Iris pigment epithelial cell (primary cell): ENCODE measurements at regions not wholly inside any gene's neighbourhood (a gene's known extent, or its start where the extent isn't known, plus 50 kb on each side); places are given as distances from the start of the nearest gene placed in this dataset.

Experiments
- DNase-seq: peaks from one replicate; pipeline ENCODE4 v3.0.0-alpha.2; 2011; ENCODE audit warnings: low read depth

DNA sequence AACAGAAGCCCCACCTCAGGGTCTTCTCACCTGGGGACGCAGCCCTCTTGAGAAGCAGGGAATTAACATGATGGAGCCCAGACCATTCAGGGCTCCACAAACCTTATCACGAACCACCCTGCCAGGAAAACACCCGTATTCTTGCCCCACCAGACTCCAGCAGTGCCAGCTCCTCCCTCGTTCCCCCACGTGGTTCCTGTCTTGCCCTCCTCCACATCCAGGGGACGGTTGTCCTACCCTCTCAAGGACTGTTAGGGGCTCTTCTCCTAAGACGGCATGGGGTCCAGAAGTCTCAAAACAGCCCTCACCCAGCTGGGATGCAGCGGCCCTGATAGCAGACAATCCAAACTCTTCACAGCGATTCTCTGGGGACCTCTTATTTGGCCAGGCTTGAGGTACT is 372.2 kb upstream of the HS6ST1 start:
- DNase-seq, result no peak

DNA sequence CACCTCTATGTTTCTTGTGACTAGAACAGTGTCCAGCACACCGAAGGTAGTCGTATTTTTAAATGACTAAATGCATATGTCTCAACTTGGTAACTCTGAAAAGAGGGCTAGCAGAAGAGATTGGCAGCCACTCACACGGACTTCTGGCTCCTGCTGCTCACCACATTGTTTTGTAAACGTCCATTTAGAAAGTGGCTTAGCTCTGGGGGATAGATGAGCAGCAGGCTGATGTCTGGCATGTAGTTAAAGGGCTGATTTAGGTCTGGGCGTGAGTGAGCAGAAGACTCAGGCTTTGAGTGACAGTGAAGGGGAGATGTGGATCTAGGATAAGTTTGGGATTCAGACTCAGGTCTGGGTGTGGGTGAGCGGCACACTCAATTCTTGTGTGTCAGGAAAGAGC is 372.9 kb upstream of the HS6ST1 start:
- no peak for DNase-seq

DNA sequence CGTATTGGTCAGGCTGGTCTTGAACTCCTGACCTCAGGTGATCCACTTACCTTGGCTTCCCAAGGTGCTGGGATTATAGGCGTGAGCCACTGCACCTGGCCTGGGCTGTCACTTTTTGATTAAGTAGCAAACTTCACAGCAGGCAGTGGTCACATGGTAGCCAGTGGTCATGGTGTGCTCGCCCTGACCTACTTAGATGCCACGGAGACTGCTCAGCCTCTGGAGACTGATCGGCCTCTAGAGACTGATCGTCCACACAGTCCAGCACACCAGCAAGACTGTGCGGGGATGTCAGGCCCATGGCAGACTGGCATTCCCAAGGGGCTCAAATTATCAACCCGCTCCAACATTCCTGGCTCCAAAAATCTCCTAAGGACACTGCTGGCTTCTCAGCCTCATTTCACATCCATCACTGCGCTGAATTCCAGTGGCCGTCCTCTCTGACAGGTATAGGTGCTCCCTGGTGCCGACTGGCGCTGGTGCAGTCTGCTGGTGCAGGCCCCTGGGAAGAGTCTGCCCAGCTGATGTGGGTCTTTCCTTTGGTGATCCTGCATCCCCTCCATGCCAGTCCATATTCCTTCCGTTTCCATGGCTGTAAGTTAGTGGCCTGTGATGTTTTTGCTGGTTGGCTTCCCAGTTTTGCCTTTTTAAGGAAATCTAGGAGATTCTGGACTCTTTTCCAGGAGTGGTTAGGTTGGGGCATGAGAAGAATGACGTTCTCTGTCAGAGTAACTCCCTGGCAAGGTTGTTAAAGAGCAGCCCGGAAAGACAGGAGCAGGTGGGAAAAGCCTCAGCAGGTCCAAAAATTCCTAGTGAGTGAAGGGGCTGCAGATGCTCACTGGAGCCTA is 374.5 kb upstream of the HS6ST1 start:
- no peak for DNase-seq

DNA sequence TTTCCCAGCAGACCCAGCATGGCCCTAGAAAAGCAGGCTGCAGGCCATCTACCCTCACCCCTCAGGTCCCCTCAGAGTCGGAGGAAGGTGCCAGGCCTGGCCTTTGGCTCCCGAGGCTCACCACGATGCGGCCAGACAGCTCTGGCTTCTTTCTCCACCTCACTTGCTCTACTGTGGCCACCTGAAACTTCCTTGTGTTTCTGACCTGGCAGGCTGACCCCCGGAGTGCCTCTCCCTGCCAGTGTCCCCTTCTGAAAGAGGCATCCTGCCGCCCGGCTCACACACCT is 375.0 kb upstream of the HS6ST1 start:
- DNase-seq, result no peak

DNA sequence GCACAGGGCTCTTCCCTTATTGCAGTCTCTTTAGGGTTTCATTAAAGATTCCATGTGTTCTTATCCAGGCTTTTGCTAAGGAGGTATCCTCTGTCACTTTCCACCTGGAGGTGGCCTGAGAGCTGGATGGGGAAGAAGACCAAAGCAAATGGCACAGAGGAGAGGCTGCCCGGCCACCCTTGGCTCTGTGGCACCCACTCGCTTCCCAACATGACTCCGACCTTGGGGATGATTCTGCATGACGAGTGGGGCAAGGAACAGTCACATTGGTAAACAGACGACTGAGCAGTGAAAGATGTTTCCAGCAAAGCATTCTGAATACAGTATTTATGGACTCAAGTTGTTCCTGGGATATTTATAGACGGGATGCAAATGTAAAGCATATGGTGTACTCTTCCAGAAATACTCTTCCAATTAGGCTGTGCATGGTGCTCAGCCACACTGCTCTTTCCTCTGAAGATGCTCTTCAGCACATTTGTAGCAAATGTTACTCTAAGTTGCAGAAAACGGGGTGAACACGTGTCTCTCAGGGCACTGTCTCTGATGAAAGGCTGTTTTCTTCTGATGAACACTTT is 377.1 kb upstream of the HS6ST1 start:
- DNase-seq, result no peak

DNA sequence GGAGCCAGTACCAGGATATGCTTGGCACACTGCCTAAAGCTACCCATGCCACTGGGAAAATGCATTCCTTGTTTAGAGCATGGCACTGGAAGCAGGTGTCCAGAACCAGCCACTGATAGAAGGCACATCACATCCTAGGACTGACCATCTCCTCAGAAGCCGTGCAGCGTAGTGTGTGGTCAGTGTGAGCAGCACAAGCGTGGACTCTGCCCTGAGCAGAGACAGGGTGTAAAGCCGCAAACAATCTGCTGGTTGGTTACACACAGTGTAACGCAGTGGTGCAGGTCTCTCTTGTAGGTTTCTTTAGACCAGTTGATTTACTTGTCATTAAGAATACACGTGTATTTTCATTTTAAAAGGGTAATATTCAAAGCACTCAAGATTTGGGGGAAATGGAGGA is 377.8 kb upstream of the HS6ST1 start:
- no peak for DNase-seq

DNA sequence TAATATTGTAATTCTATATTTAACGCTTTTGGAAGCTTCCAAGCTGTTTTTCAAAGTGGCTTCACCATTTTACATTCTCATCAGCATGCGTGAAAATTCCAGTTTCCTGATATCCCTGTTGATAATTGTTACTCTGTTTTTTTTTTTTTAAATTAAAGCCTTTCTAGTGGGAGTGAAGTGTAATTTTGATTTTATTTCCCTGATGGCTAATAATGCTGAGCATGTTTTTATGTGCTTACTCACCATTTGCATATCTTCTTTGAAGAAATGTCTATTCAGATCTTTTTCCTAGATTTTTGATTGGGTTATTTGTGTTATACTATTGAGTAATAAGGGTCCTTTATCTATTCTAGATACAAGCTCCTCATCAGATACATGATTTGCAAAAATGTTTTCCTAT is 382.8 kb upstream of the HS6ST1 start:
- DNase-seq, result no peak

DNA sequence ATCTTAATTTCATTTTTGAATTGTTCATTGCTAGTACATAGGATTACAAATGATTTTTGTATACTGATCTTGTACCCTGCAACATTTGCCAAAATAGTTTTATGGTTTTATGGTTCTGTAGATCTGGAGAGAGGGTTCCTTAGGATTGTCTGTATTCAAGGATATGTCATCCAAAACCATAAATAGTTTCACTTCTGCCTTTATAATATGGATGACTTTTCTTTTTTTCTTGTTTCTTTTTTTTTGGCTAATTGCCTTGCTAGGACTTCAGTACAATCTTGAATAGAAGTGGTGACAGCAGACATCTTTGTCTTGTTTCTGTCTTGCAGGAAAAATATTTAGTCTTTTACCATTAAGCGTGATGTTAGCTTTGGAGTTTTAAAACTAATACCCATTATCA is 383.9 kb upstream of the HS6ST1 start:
- DNase-seq, result no peak

DNA sequence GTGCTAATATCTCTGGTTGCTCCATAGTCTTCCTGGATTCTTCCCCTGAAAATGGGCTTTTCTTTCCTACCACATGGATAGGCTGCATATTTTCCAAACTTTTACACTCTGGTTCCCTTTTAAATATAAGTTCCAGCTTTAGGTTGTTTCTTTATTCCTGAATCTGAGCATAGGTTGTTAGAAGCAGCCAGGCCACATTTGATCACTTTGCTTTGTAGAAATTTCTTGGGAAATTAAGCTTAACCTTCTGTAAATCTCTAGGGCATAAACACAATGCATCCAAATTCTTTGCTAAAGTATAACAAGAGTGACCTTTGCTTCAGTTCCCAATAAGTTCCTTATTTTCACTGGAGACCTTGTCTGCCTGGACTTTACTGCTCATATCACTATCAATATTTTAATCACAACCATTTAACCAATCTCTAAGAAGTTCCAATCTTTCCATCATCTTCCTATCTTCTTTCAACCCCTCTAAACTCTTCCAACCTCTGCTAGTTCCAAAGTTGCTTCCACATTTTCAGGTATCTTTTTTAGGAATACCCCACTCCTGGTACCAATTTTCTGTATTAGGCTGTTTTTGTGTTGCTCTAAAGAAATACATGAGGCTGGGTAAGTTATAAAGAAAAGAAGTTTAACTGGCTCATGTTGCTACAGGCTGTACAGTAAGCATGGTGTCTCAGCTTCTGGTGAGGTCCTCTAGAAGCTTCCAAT is 389.6 kb upstream of the HS6ST1 start:
- DNase-seq, result no peak

DNA sequence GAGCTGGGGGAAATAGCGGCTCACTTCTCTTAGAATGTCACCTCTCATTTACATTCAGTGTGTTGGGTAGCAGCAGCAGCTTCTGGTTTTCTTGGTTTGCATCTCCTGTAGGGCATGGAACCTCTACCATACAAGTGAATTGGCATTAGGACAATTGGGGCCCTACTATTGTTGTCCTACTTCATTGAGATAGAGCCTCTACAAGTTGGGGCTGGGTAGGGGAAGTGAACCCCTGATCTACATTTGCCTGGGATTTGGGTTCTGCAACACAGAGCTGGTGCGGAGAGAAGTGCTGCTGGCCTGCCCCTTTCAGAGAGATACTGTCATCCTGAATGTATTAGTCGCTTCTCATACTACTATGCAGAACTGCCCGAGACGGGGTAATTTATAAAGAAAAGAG is 391.6 kb upstream of the HS6ST1 start:
- no peak for DNase-seq

DNA sequence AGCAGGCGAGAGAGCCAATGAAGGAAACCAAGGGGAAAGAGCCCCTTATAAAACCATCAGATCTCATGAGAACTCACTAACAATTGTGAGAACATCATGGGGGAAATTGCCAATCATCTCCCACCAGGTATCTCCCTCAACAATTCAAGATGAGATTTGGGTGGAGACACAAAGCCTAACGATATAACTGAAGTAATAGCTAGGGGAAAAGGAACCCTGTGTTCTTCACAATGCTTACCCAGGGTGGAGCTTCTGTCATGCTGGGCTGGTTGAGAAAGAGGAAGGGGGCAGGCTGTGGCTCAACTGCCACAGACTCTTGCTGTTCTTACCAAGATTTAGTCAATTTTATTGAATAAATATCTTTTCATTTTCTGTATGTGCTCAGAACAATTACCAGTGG is 392.1 kb upstream of the HS6ST1 start:
- no peak for DNase-seq

DNA sequence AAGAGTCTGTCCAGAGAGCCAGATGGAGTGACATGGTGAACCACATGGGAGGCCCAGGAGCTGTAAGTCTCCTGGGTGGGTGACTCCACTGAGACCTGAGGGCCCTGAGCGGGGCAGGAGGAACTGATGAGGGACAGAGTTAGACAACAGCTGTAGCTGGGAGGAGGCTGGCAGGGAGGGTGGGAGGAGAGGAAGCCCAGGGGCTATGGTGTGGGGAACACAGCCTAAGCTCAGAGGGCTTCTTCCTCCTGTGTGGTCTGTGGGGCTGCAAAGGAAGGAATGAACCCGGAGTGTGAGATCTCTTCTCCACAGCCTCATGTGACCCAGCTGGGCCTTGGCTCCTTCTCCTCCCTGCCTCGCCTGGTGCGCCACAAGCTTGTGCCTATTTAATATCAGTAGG is 395.6 kb upstream of the HS6ST1 start:
- no peak for DNase-seq

DNA sequence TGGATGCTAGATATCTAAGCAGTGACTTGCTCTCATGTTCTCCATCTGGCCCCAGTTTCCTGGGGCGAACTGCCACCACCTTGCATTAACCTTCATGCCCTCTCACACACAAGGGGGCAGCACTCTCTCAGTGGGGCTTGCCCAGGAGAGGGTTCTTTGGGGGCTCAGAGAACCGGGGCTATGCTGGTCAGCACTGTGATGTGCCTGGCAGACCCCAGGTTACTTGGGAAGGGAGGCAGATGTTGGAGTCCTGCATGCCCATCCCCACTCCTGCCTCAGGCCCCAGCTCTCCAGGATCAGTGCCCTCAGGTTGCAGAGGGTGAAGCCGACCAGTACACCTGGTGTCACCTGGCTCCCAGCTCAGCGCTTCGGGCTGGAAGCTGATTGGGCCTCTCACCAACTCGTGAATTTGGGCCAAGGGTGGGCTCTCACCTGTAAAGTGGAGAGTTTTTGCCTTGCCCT is 396.2 kb upstream of the HS6ST1 start:
- no peak for DNase-seq

DNA sequence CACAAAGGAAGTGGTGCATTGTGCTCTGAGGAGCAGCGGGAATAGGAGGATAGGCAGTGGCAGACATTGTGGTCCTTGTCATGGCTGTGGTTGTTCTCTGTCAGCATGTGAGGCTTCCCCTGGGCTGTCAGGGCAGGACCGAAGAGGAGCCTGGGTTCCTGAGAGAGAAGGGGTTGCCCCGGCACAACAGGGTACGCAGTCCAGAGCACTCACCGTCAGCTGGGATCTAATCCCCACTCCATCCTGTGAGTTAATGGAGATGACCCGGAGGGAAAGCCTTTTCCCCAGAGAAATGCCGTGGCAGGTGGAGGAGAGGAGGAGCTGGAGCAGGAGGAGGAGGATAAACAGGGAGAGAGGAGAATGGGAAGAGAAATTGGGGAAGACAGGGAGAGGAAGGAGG is 396.7 kb upstream of the HS6ST1 start:
- no peak for DNase-seq

DNA sequence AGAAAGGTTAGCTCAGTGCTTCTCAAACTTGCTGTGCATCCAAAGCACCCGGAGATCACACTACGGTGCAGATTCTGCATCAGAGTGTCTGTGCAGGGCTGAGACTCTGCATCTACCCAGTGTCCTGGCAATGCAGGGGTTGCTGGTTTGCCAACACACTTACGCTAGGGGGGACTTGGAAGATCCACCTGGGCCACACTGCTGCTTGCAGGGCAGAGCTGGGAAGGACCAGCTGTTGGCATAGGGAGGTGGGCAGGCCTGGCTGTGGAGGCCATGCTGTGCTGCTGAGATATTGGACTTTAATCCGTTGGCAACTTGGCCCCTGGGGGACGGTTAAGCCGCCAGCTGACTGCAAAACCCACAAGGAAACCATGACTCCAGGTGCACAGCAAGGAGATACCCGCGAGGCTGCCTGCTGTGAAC is 397.6 kb upstream of the HS6ST1 start:
- no peak for DNase-seq

DNA sequence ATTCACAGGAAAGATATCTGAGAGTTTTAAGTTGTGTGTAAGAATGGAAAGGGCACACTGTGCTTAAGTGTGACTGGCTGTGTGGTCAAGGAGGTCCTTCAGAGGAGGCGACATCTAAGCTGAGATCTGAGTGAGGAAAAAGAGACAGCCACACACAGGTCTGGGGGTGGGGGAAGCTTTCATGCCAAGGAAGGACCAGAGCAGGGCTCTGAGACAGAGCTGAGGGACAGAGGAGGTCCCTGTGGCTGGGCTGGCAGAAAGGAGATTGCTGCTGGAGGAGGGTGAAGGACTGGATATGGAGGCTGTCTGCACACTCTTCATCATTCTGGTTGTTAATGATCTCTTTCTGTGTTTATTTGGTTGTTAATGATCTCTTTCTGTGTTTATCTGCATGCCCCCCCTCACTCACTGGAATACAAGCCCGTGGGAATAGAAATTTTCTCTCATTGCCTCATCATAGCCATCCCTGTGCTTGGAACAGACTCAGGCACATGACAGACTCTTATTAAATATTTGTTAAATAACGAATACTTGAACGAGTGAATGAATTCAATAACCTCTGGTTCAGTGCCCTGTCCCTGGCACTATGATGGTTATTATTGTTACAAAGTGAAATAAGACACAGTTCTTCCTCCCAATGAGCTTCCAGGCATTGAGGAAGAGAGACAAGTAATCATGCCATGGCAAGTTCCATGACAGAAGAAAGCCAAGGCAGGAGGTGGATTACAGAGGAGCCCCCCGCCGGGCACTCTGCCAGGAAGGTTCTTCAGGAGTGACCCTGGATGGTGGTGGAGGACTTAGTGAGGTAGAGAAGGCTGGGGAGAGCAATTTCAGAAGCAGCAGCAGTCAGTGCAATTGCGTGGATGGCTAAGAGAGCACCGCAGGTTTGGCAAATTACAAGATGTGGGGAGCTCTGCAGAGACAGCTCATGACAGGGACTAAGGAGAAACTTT is 399.4 kb upstream of the HS6ST1 start:
- no peak for DNase-seq

DNA sequence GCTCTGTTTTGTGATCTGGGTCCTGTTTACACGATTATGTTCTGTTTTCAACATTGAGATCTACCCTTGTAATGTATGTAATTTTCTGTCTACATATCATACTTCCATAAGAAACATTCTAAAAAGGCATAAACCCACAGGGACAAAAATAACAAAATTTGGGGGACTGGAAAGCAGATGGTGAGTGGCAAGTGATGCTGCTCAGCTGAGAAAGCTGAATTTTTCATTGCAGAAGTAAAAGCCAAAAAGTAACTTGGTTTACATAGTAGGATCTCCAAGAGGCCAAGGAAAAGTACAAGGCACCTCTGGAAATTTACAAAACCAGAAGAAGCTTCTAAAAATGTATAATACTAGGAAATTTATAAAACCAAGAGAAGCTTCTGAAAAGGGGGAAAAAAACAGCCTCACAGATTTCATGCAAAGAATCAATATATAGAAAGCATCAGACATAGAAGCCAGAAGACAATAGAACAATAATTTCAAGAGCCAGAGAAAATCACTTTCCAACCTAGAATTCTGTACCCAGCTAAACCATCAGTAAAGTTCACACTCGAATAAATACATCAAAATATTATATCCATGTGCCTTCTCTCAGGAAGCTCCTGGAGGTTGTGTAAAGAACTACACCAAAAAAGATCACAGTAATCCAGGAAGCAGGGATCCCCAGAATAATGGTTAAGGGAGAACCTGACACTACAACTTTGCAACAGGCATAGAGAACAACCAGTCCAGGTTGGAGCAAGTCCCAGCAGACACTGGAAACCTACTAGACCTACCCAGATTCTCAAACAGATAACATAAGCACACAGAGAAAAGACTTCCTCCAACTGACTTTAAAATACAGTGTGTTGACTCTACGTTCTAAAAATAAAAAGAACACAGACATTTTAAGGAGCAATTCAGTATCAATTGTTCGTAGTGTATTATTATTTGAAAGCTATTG is 401.7 kb upstream of the HS6ST1 start:
- DNase-seq, result no peak

DNA sequence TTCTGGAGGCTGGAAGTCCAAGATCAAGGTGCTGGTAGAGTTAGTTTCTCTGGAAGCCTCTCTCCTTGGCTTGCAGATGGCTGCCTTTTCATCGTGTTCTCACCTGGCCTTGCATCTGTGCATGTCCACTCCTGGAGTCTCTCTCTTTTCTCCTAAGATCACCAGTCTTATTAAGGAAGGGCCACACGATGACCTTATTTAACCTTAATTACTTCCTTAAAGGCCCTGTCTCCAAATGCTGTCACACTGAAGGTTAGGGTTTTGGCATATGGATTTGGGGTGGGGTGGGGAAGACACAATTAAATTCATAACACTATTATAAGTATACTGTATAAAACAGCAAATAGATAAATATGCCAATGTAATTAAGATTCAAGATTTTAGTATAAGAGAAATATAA is 402.4 kb upstream of the HS6ST1 start:
- no peak for DNase-seq

DNA sequence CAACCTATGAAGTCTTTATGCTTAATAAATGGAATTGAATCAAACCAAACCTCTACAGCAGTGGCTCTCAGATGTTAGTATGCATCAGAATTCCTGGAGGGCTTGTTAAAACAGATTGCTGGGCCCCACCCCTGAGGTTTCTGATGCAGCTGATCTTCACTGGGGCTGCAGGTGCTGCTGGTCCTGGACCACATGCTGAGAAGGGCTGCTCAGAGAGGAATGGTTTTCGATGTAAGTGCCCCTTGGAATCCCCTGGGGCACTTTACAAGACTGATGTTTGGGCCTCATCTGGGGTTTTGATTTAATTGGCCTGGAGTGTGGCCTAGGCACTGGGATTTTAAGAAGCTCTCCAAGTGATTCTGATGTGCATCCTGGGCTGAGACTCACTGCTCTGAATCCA is 403.8 kb upstream of the HS6ST1 start:
- no peak for DNase-seq

DNA sequence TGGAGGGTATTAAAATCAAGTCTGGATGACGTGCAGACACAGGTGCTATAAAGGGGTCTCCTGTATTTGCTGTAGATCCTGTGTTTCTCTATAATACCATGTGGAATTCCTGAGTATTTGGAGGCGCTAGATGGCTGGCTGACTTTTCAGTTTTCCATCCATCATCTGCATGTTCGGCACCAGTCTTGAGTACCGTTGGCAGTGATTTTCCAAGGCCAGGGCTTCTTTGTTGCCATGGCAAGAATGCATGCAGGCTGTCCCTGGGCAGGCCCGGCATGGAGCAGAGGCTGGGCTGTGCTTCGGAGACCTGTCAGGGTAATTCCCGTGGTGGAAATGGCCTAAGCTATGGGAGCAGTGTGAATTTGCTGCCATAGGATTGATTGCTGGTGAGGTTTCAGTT is 405.9 kb upstream of the HS6ST1 start:
- no peak for DNase-seq

DNA sequence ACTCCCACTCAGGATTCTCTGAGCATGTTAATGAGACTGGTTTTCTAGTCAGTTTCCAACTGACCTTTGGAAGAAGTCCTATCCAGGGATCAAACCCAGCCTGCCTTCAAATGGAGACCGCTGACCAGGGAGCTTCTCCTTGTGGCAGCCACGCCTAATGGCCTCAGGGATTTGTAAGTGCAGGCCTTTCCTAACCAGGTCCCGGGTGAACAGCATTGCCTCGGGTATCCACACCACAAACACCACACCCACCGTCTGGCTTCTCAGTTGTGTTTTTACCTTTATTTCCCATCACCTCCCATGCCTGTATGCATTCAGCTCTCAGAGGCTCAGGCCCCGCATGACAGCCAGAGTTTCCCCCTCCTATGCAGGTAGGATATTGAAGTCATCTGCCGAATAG is 406.3 kb upstream of the HS6ST1 start:
- no peak for DNase-seq
